RWPE2 (cell line): ENCODE measurements at regions not wholly inside any gene's neighbourhood (a gene's known extent, or its start where the extent isn't known, plus 50 kb on each side); places are given as distances from the start of the nearest gene placed in this dataset.

Source experiments
- ATAC-seq: fragments of 200-7000 bp; cut with Tn5 transposase; 3 replicates; pipeline ENCODE4 v1.9.1; 2021; ENCODE audit warnings: low read depth
- DNase-seq: peaks from one replicate; pipeline ENCODE4 v3.0.0-alpha.2; 2020; ENCODE audit warnings: low spot score
- H3K27ac ChIP-seq: fragments of 450-650 bp; 2 replicates; pipeline ENCODE4 v1.5.1; 2017; ENCODE audit warnings: mild to moderate bottlenecking; ENCODE audit not compliant: poor library complexity, severe bottlenecking
- H3K27me3 ChIP-seq: fragments of 250-450 bp; sonication (Bioruptor Pico); 2 replicates; pipeline ENCODE4 v1.5.1; 2021; ENCODE audit warnings: mild to moderate bottlenecking, moderate library complexity; ENCODE audit not compliant: insufficient read depth, poor library complexity, severe bottlenecking
- H3K36me3 ChIP-seq: fragments of 250-450 bp; sonication (Bioruptor Pico); 2 replicates; pipeline ENCODE4 v1.5.1; 2020; ENCODE audit warnings: low read depth, mild to moderate bottlenecking, moderate library complexity
- H3K4me1 ChIP-seq: fragments of 250-450 bp; sonication (Bioruptor Pico); 2 replicates; pipeline ENCODE4 v1.5.1; 2021; ENCODE audit warnings: mild to moderate bottlenecking, moderate library complexity; ENCODE audit not compliant: insufficient read depth, poor library complexity, severe bottlenecking
- H3K4me3 ChIP-seq: fragments of 250-450 bp; sonication (Bioruptor Pico); 2 replicates; pipeline ENCODE4 v1.5.1; 2021; ENCODE audit warnings: mild to moderate bottlenecking, moderate library complexity; ENCODE audit not compliant: severe bottlenecking
- H3K9me3 ChIP-seq: fragments of 250-450 bp; sonication (Bioruptor Pico); 2 replicates; pipeline ENCODE4 v1.5.1; 2021; ENCODE audit warnings: mild to moderate bottlenecking, moderate library complexity; ENCODE audit not compliant: severe bottlenecking
- TF ChIP-seq, protein P1 (sequence below): fragments of 450-650 bp; IDR thresholded peaks from one replicate; pipeline ENCODE4 v1.5.1; 2017; ENCODE audit warnings: mild to moderate bottlenecking, moderate library complexity; ENCODE audit not compliant: poor library complexity, severe bottlenecking

DNA sequence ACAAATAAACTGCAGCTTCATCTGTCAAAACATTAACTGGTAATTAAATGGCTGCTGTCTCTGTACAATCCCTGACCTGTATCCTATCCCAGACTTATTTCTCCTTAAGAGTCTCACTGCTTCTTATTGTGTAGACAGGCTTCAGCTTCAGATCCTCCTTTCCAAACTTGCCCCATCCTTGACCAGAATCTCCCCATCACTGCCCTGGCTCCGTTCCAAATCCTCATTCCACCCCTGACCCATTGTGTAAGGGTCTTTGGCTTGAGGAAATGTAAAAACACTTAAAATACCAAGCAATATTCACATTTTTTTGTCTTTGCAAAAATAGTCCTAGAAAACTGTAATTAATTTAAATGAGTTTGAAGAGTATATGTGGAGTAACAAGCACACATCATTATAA lies 152.6 kb upstream of the VEGFC start:
- DNase-seq (no peak), ATAC-seq (no peak)
- H3K27me3 ChIP-seq = no peaks in the 10 kb centered on the region
- TF ChIP-seq, protein P1, sequence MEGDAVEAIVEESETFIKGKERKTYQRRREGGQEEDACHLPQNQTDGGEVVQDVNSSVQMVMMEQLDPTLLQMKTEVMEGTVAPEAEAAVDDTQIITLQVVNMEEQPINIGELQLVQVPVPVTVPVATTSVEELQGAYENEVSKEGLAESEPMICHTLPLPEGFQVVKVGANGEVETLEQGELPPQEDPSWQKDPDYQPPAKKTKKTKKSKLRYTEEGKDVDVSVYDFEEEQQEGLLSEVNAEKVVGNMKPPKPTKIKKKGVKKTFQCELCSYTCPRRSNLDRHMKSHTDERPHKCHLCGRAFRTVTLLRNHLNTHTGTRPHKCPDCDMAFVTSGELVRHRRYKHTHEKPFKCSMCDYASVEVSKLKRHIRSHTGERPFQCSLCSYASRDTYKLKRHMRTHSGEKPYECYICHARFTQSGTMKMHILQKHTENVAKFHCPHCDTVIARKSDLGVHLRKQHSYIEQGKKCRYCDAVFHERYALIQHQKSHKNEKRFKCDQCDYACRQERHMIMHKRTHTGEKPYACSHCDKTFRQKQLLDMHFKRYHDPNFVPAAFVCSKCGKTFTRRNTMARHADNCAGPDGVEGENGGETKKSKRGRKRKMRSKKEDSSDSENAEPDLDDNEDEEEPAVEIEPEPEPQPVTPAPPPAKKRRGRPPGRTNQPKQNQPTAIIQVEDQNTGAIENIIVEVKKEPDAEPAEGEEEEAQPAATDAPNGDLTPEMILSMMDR = no peak
- H3K36me3 ChIP-seq = no peaks in the 10 kb centered on the region
- no peak overlapping the region for H3K27ac ChIP-seq
- H3K9me3 ChIP-seq = no peaks in the 10 kb centered on the region
- no peak overlapping the region for H3K4me3 ChIP-seq
- peaks cover 5% of the 10 kb centered on the region for H3K4me1 ChIP-seq

GRCh38 chr4:176949029-176949428 lies 156.3 kb upstream of the VEGFC start:
- Histone ChIP-seq H3K27ac (no peak overlapping the region), H3K36me3 (no peaks in the 10 kb centered on the region), H3K4me1 (peaks cover 5% of the 10 kb centered on the region), H3K9me3 (no peaks in the 10 kb centered on the region), H3K27me3 (no peaks in the 10 kb centered on the region), H3K4me3 (no peak overlapping the region)
- DNase-seq = no peak
- TF ChIP-seq, protein P1 = no peak
- no peak for ATAC-seq

DNA sequence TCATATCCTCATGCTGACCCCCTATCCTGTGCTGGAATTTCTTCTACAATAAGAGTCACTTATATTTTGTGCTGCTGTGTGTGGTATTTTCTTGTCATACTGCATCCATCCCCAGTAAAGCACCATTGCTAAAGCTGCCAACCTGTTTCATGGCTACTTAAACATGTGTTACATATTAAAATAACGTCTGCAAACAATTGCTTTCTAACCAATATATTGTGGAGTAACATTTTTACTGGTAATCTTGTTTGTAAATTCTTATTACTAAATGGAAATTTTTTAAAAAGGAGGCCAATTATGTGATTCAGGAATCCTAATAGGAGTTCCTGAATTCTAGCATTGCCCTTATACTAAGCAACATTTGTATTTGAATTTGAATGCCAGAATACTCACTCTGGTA lies 160.3 kb upstream of the VEGFC start:
- no peaks in the 10 kb centered on the region for H3K36me3 ChIP-seq
- no peaks in the 10 kb centered on the region for H3K4me1 ChIP-seq
- H3K9me3 ChIP-seq = no peaks in the 10 kb centered on the region
- no peak overlapping the region for H3K4me3 ChIP-seq
- TF ChIP-seq, protein P1 = no peak
- H3K27ac ChIP-seq = no peak overlapping the region
- ATAC-seq = no peak
- no peak for DNase-seq
- no peaks in the 10 kb centered on the region for H3K27me3 ChIP-seq

DNA sequence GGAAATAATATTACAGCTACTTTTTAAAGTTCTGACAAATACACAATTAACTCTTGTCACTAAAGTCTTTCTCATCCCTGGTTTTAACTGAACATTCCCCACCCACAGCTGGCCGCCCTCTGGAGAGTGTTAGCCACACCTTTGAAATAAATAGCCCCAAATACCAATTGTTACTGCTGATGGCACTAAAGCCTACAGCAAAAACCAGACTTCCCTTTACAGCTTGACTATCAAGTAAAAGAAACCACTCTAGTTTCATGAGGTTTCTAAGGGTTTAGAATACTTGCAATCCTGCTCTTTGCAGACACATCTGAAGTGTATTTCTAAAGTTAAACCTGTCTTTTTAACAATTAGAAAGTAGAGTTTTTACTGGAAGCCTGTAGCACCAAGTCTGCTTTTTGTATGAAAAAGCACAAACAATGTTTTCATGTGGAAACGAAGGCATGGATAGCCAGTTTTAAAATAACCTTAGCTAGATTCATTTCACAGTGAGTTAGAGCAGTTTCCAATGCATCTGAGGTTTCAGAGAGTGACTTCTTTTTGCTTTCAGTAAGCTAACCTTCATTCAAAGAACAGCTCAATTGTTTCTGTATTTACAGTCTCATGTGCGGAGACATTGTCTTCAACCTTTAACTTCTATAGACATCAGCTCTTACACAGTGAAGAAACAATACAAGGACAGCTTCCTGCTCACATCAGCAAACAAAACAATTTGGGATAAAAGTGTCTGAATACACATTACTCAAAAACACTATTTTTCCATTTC lies 164.8 kb upstream of the VEGFC start:
- TF ChIP-seq, protein P1 = no peak
- ATAC-seq (no peak), DNase-seq (no peak)
- H3K4me1 ChIP-seq = no peaks in the 10 kb centered on the region
- H3K27ac ChIP-seq = no peak overlapping the region
- H3K27me3 ChIP-seq = no peaks in the 10 kb centered on the region
- no peaks in the 10 kb centered on the region for H3K36me3 ChIP-seq
- no peak overlapping the region for H3K4me3 ChIP-seq
- no peaks in the 10 kb centered on the region for H3K9me3 ChIP-seq

DNA sequence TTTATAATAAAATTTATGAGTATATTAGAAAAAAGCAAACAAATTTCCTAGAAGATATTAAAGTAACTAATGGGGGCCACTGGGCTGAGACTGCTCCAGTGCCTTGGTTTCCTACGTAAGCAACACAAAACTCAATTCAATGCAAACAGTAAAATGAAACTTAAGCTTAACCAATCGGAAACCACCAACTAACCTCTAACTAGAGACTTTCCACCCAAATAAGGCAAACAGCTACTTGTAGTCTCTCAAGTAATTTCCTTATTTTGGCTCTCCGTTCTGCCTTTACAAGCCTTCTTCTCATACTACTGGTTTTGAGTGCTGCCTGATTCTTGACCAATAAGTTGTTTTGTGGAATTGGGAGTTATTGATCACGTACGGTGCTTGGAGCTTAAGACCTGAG lies 167.3 kb upstream of the VEGFC start:
- H3K27ac ChIP-seq = no peak overlapping the region
- H3K27me3 ChIP-seq = no peaks in the 10 kb centered on the region
- ATAC-seq = no peak
- no peaks in the 10 kb centered on the region for H3K9me3 ChIP-seq
- no peaks in the 10 kb centered on the region for H3K4me1 ChIP-seq
- no peak for DNase-seq
- H3K36me3 ChIP-seq = no peaks in the 10 kb centered on the region
- TF ChIP-seq, protein P1 = no peak
- H3K4me3 ChIP-seq = no peak overlapping the region
